ENCODE measurements at regions not wholly inside any gene's neighbourhood (a gene's known extent, or its start where the extent isn't known, plus 50 kb on each side); places are given as distances from the start of the nearest gene placed in this dataset.
A peak's percentile ranks its signal among the peaks of the same experiment; 100 is the strongest.

- DNase-seq = no peak
These were observed 528.2 kb upstream of the MARCKS start for GRCh38 chr6:113328886-113329381.

GRCh38 chr6:113329942-113330635 lies 527.1 kb upstream of the MARCKS start:
- no peak for DNase-seq

- no peak for DNase-seq
These were observed 526.6 kb upstream of the MARCKS start for GRCh38 chr6:113330636-113330946.

GRCh38 chr6:113331021-113331420 lies 526.1 kb upstream of the MARCKS start:
- no peak for DNase-seq

GRCh38 chr6:113338644-113339043 lies 518.5 kb upstream of the MARCKS start:
- no peak for DNase-seq

GRCh38 chr6:113339209-113339608 lies 517.9 kb upstream of the MARCKS start:
- DNase-seq = no peak

- no peak for DNase-seq
These were observed 516.8 kb upstream of the MARCKS start for GRCh38 chr6:113340371-113340770.

GRCh38 chr6:113343940-113344339 lies 513.2 kb upstream of the MARCKS start:
- no peak for DNase-seq

GRCh38 chr6:113344969-113345368 lies 512.2 kb upstream of the MARCKS start:
- no peak for DNase-seq

- DNase-seq = no peak
These were observed 509.7 kb upstream of the MARCKS start for GRCh38 chr6:113347436-113347835.

- DNase-seq = no peak
These were observed 506.7 kb upstream of the MARCKS start for GRCh38 chr6:113350461-113350860.

- no peak for DNase-seq
These were observed 505.8 kb upstream of the MARCKS start for GRCh38 chr6:113351173-113351834.

GRCh38 chr6:113352029-113352801 lies 504.9 kb upstream of the MARCKS start:
- DNase-seq = peak; percentile 44

GRCh38 chr6:113352831-113353230 lies 504.3 kb upstream of the MARCKS start:
- no peak for DNase-seq

GRCh38 chr6:113353392-113353791 lies 503.8 kb upstream of the MARCKS start:
- no peak for DNase-seq

- DNase-seq = no peak
These were observed 502.8 kb upstream of the MARCKS start for GRCh38 chr6:113354204-113354895.

GRCh38 chr6:113356139-113356538 lies 501.0 kb upstream of the MARCKS start:
- DNase-seq = no peak

- DNase-seq = no peak
These were observed 500.1 kb upstream of the MARCKS start for GRCh38 chr6:113357041-113357440.

GRCh38 chr6:113358063-113358583 lies 499.0 kb upstream of the MARCKS start:
- no peak for DNase-seq

- DNase-seq = no peak
These were observed 497.7 kb upstream of the MARCKS start for GRCh38 chr6:113359155-113360140.

- no peak for DNase-seq
These were observed 496.0 kb upstream of the MARCKS start for GRCh38 chr6:113361014-113361645.

All from amniotic stem cell (primary cell).